T-cell (primary cell): ENCODE measurements at regions not wholly inside any gene's neighbourhood (a gene's known extent, or its start where the extent isn't known, plus 50 kb on each side); places are given as distances from the start of the nearest gene placed in this dataset.

ENCODE experiments used
- ATAC-seq, 4 experiments: fragments of 200-7000 bp in 3 of 4; fragments of 150-1000 bp in 1 of 4; cut with Tn5 transposase; replicated peaks in 1 of 4; 1 replicate in 3 of 4; 2 replicates in 1 of 4; pipeline ENCODE4 v1.10.0; 2021; ENCODE audit warnings: moderate library complexity in 3 of 4, mild to moderate bottlenecking in 2 of 4, moderate number of reproducible peaks in 1 of 4
- CTCF ChIA-PET, 2 donors: fragments of 300-600 bp; sonication (Branson Sonifier 250); formaldehyde crosslinking; loops; one replicate each; lab custom pipeline; 2022; ENCODE audit warnings: antibody characterized with exemption in 2 of 2; lab: Charles Lee
- POLR2A ChIA-PET, 2 donors: fragments of 300-600 bp; sonication (Branson Sonifier 250); formaldehyde crosslinking; loops; one replicate each; lab custom pipeline; 2022; ENCODE audit warnings: antibody characterized with exemption in 2 of 2; lab: Charles Lee
- DNase-seq, 35 experiments: peaks; one replicate each; pipeline versions ENCODE4 v3.0.0 to v3.0.0-alpha.2; 2013 to 2023
- H3K27ac ChIP-seq: one replicate; pipeline ENCODE4 v1.5.1; 2013; ENCODE audit warnings: low read length
- H3K27me3 ChIP-seq, 2 experiments: replicated peaks in 1 of 2; 1 replicate in 1 of 2; 2 replicates in 1 of 2; pipeline versions ENCODE4 v1.6.1 to v1.7.0; 2013; ENCODE audit warnings: low read length in 1 of 2, mixed read lengths in 1 of 2; ENCODE audit not compliant: control insufficient read depth in 2 of 2, insufficient read depth in 2 of 2; ENCODE audit errors: extremely low read depth in 1 of 2
- H3K36me3 ChIP-seq, 2 donors: 1 replicate in 1 of 2; 2 replicates in 1 of 2; pipeline versions ENCODE4 v1.6.1 to v1.7.0; 2013; ENCODE audit warnings: low read length in 1 of 2; ENCODE audit not compliant: control insufficient read depth in 2 of 2, insufficient read depth in 1 of 2; ENCODE audit errors: extremely low read depth in 1 of 2
- H3K4me1 ChIP-seq, 2 experiments: 1 replicate in 1 of 2; 2 replicates in 1 of 2; pipeline versions ENCODE4 v1.6.1 to v1.7.0; 2013; ENCODE audit warnings: low read length in 2 of 2, mixed read lengths in 1 of 2; ENCODE audit not compliant: insufficient read depth in 2 of 2, control insufficient read depth in 1 of 2; ENCODE audit errors: extremely low read depth in 1 of 2
- H3K4me3 ChIP-seq, 2 donors: 1 replicate in 1 of 2; 2 replicates in 1 of 2; pipeline versions ENCODE4 v1.5.1 to v1.7.0; 2013; ENCODE audit warnings: mild to moderate bottlenecking in 2 of 2, low read length in 1 of 2, moderate library complexity in 1 of 2; ENCODE audit not compliant: control insufficient read depth in 1 of 2; ENCODE audit errors: extremely low read depth in 1 of 2
- H3K9me3 ChIP-seq: 2 replicates; pipeline ENCODE4 v1.7.0; 2013
- H3K27ac Mint-ChIP-seq, 2 donors: one replicate each; pipeline ENCODE4 v1.8.0; 2020 to 2021; ENCODE audit warnings: mild to moderate bottlenecking in 2 of 2, mixed read lengths in 2 of 2
- H3K27me3 Mint-ChIP-seq, 2 donors: one replicate each; pipeline ENCODE4 v1.8.0; 2021 to 2022; ENCODE audit warnings: mixed read lengths in 2 of 2
- H3K36me3 Mint-ChIP-seq: one replicate; pipeline ENCODE4 v1.8.0; 2021; ENCODE audit warnings: mixed read lengths
- H3K4me1 Mint-ChIP-seq, 3 donors: one replicate each; pipeline ENCODE4 v1.8.0; 2020 to 2022; ENCODE audit warnings: mixed read lengths in 3 of 3, mild to moderate bottlenecking in 1 of 3
- H3K4me3 Mint-ChIP-seq, 3 donors: one replicate each; pipeline ENCODE4 v1.8.0; 2020 to 2022; ENCODE audit warnings: mild to moderate bottlenecking in 3 of 3, mixed read lengths in 3 of 3, moderate library complexity in 3 of 3
- H3K9me3 Mint-ChIP-seq, 3 donors: one replicate each; pipeline ENCODE4 v1.8.0; 2020 to 2022; ENCODE audit warnings: mixed read lengths in 3 of 3
- WGBS: methylation state at CpG from one replicate; pipeline ENCODE4 v1.1.5; 2013; ENCODE audit warnings: missing lambda C conversion rate; ENCODE audit not compliant: insufficient coverage; 5-methylcytosine and 5-hydroxymethylcytosine counted together

GRCh38 chr3:42031808-42032480 is 59.2 kb upstream of the TRAK1 start:
- H3K36me3 ChIP-seq = peaks cover 5 to 8% of the 10 kb centered on the region in 2 donors
- WGBS = 87% methylated on average over 3 of the region's 8 CpGs
- no peak overlapping the region for H3K4me3 Mint-ChIP-seq
- no peaks in the 10 kb centered on the region for H3K9me3 ChIP-seq
- H3K27ac ChIP-seq = no peak overlapping the region
- H3K27ac Mint-ChIP-seq = no peak overlapping the region
- ChIA-PET POLR2A (no interaction called here), CTCF (no interaction called here)
- no peak overlapping the region for H3K4me3 ChIP-seq
- H3K4me1 Mint-ChIP-seq = peaks cover 22 to 34% (median 24%) of the 10 kb centered on the region in 3 donors
- ATAC-seq (no peak), DNase-seq (no peak)
- H3K4me1 ChIP-seq = no peaks in the 10 kb centered on the region
- H3K36me3 Mint-ChIP-seq = peaks cover 25% of the 10 kb centered on the region
- H3K27me3 Mint-ChIP-seq = no peaks in the 10 kb centered on the region
- H3K27me3 ChIP-seq = no peaks in the 10 kb centered on the region
- H3K9me3 Mint-ChIP-seq = peaks cover 0 to 6% (median 4%) of the 10 kb centered on the region in 3 donors

GRCh38 chr3:42028474-42028873 is 62.7 kb upstream of the TRAK1 start:
- 100% methylated on average over 2 of the region's 2 CpGs for WGBS
- Histone ChIP-seq H3K4me3 (no peak overlapping the region), H3K27me3 (no peaks in the 10 kb centered on the region), H3K4me1 (peaks cover 8 to 12% of the 10 kb centered on the region in 2 experiments), H3K36me3 (no peaks in the 10 kb centered on the region), H3K9me3 (no peaks in the 10 kb centered on the region), H3K27ac (no peak overlapping the region)
- ATAC-seq (no peak), DNase-seq (no peak)
- Mint-ChIP-seq H3K4me1 (peaks cover 40 to 47% (median 43%) of the 10 kb centered on the region in 3 donors), H3K9me3 (peaks cover 0 to 6% (median 4%) of the 10 kb centered on the region in 3 donors), H3K36me3 (peaks cover 8% of the 10 kb centered on the region), H3K4me3 (no peak overlapping the region), H3K27ac (no peak overlapping the region), H3K27me3 (no peaks in the 10 kb centered on the region)
- CTCF ChIA-PET = no interaction called here
- POLR2A ChIA-PET = no interaction called here

GRCh38 chr3:42027571-42027970 is 63.6 kb upstream of the TRAK1 start:
- Histone ChIP-seq H3K27ac (no peak overlapping the region), H3K4me3 (no peak overlapping the region), H3K27me3 (no peaks in the 10 kb centered on the region), H3K9me3 (no peaks in the 10 kb centered on the region), H3K36me3 (no peaks in the 10 kb centered on the region), H3K4me1 (peaks cover 8 to 17% of the 10 kb centered on the region in 2 experiments)
- Mint-ChIP-seq H3K27me3 (no peaks in the 10 kb centered on the region), H3K4me1 (peaks cover 48 to 56% (median 52%) of the 10 kb centered on the region in 3 donors), H3K27ac (no peak overlapping the region), H3K4me3 (no peak overlapping the region), H3K9me3 (peaks cover 0 to 6% (median 4%) of the 10 kb centered on the region in 3 donors), H3K36me3 (peaks cover 8% of the 10 kb centered on the region)
- CTCF ChIA-PET = interaction anchor here in 1 of 2 donors (1.1 kb wide), 1 partner anchor 37 kb away, joined by 3 read pairs; no protein-coding TSS in a partner anchor
- ATAC-seq = no peak
- WGBS = 80% methylated on average over 1 of the region's 5 CpGs
- POLR2A ChIA-PET = no interaction called here
- DNase-seq = no peak

GRCh38 chr3:42025370-42026138 is 63.7 kb upstream of the ULK4 start:
- H3K27ac Mint-ChIP-seq = peak overlapping the region in 1 of 2 donors; percentile 5

GRCh38 chr3:42024591-42025351 is 62.9 kb upstream of the ULK4 start:
- H3K9me3 Mint-ChIP-seq = peaks cover 0 to 6% (median 4%) of the 10 kb centered on the region in 3 donors
- Histone ChIP-seq H3K36me3 (no peaks in the 10 kb centered on the region), H3K27me3 (no peaks in the 10 kb centered on the region), H3K9me3 (no peaks in the 10 kb centered on the region), H3K27ac (no peak overlapping the region), H3K4me1 (peaks cover 8 to 17% of the 10 kb centered on the region in 2 experiments), H3K4me3 (no peak overlapping the region)
- ATAC-seq = no peak
- 100% methylated on average over 1 of the region's 10 CpGs for WGBS
- CTCF ChIA-PET = no interaction called here
- peak overlapping the region in 1 of 3 donors; percentile 60 for H3K4me3 Mint-ChIP-seq
- peaks cover 67 to 77% (median 76%) of the 10 kb centered on the region in 3 donors for H3K4me1 Mint-ChIP-seq
- DNase-seq = peak in 1 of 35 experiments; percentile 5
- no peaks in the 10 kb centered on the region for H3K27me3 Mint-ChIP-seq
- no peak overlapping the region for H3K27ac Mint-ChIP-seq
- POLR2A ChIA-PET = interaction anchor here in 1 of 2 donors (0.5 kb wide), 1 partner anchor 798 kb away, joined by 4 read pairs; no protein-coding TSS in a partner anchor
- peaks cover 8% of the 10 kb centered on the region for H3K36me3 Mint-ChIP-seq

More at GRCh38 chr3:42025370-42026138, 63.7 kb upstream of the ULK4 start:
- Histone ChIP-seq H3K4me1 (peaks cover 8 to 17% of the 10 kb centered on the region in 2 experiments), H3K4me3 (no peak overlapping the region), H3K36me3 (no peaks in the 10 kb centered on the region), H3K27ac (no peak overlapping the region), H3K9me3 (no peaks in the 10 kb centered on the region), H3K27me3 (no peaks in the 10 kb centered on the region)
- peak in 1 of 4 experiments; percentile 34 for ATAC-seq
- CTCF ChIA-PET = no interaction called here
- DNase-seq = peak in 1 of 35 experiments; percentile 26
- Mint-ChIP-seq H3K27me3 (no peaks in the 10 kb centered on the region), H3K4me1 (peaks cover 60 to 70% (median 70%) of the 10 kb centered on the region in 3 donors), H3K9me3 (peaks cover 0 to 6% (median 4%) of the 10 kb centered on the region in 3 donors), H3K36me3 (peaks cover 8% of the 10 kb centered on the region), H3K4me3 (peak overlapping the region in 2 of 3 donors; percentile 10 to 60)
- POLR2A ChIA-PET = no interaction called here
- 34% methylated on average over 4 of the region's 7 CpGs for WGBS

- Mint-ChIP-seq H3K27me3 (no peaks in the 10 kb centered on the region), H3K36me3 (peaks cover 3% of the 10 kb centered on the region), H3K4me1 (peaks cover 73 to 84% (median 81%) of the 10 kb centered on the region in 3 donors), H3K4me3 (peak overlapping the region in 1 of 3 donors; percentile 46), H3K9me3 (peaks cover 0 to 3% (median 3%) of the 10 kb centered on the region in 3 donors), H3K27ac (no peak overlapping the region)
- ChIA-PET POLR2A (no interaction called here), CTCF (no interaction called here)
- WGBS = 70% methylated on average over 2 of the region's 8 CpGs
- DNase-seq (no peak), ATAC-seq (peak in 2 of 4 experiments; percentile 31 to 44)
- no peaks in the 10 kb centered on the region for H3K36me3 ChIP-seq
- H3K9me3 ChIP-seq = no peaks in the 10 kb centered on the region
- H3K4me1 ChIP-seq = peaks cover 8 to 17% of the 10 kb centered on the region in 2 experiments
- no peak overlapping the region for H3K4me3 ChIP-seq
- H3K27me3 ChIP-seq = no peaks in the 10 kb centered on the region
- H3K27ac ChIP-seq = no peak overlapping the region
Measured at GRCh38 chr3:42023380-42023779, 61.5 kb upstream of the ULK4 start.
